ENCODE measurements at regions not wholly inside any gene's neighbourhood (a gene's known extent, or its start where the extent isn't known, plus 50 kb on each side); places are given as distances from the start of the nearest gene placed in this dataset.
"Not testable (repeated sequence)": the region's sequence is repeated elsewhere in the genome, so short reads cannot be mapped to it uniquely, and the experiment has no call there.

GRCh38 chr1:188169971-188170370, 1341.2 kb downstream of the PLA2G4A start:
- WGBS: no CpG with 5 or more reads among the region's 1 CpG
- no peak overlapping the region for H3K27ac ChIP-seq (ENCODE audit: low read depth, low read length)
- no peaks in the 10 kb centered on the region for H3K36me3 ChIP-seq (ENCODE audit: insufficient read depth, low read length)
- H3K9ac ChIP-seq (ENCODE audit: low read depth, low read length): no peak overlapping the region
- H3K9me3 ChIP-seq (ENCODE audit: insufficient read depth, low read depth, low read length): no peaks in the 10 kb centered on the region
- H3K4me1 ChIP-seq (ENCODE audit: insufficient read depth, low read length): no peaks in the 10 kb centered on the region
- no peak overlapping the region for H3K4me3 ChIP-seq (ENCODE audit: low read length)
- no peaks in the 10 kb centered on the region for H3K27me3 ChIP-seq (ENCODE audit: insufficient read depth, low read length)

GRCh38 chr1:188170411-188170810, 1341.7 kb downstream of the PLA2G4A start:
- Histone ChIP-seq H3K4me3 (ENCODE audit: low read length) (no peak overlapping the region), H3K9me3 (ENCODE audit: insufficient read depth, low read depth, low read length) (no peaks in the 10 kb centered on the region), H3K9ac (ENCODE audit: low read depth, low read length) (no peak overlapping the region), H3K36me3 (ENCODE audit: insufficient read depth, low read length) (no peaks in the 10 kb centered on the region), H3K4me1 (ENCODE audit: insufficient read depth, low read length) (no peaks in the 10 kb centered on the region), H3K27ac (ENCODE audit: low read depth, low read length) (no peak overlapping the region), H3K27me3 (ENCODE audit: insufficient read depth, low read length) (no peaks in the 10 kb centered on the region)
- 100% methylated on average over 1 of the region's 1 CpG for WGBS

DNA sequence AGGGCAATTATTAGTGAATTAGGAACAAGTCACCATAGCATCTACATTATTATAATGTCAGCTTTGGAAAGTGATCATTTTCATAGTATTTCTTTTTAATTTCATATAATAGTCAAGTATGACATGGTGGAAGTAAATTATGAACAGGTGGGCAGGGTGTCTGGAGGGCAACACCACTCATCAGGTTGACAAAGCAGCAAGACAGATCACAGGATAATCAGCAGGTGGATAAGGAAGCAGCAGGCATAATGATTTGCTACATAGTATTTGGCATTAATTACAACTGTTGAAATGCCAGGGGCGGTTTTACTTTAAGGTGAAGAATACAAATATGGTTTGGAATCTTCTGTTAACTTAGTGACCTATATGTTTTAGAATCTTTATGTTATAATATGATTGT, 1342.2 kb downstream of the PLA2G4A start:
- no peaks in the 10 kb centered on the region for H3K36me3 ChIP-seq (ENCODE audit: insufficient read depth, low read length)
- no peaks in the 10 kb centered on the region for H3K27me3 ChIP-seq (ENCODE audit: insufficient read depth, low read length)
- H3K27ac ChIP-seq (ENCODE audit: low read depth, low read length): no peak overlapping the region
- H3K4me3 ChIP-seq (ENCODE audit: low read length): no peak overlapping the region
- 86% methylated on average over 1 of the region's 1 CpG for WGBS
- H3K9ac ChIP-seq (ENCODE audit: low read depth, low read length): no peak overlapping the region
- H3K9me3 ChIP-seq (ENCODE audit: insufficient read depth, low read depth, low read length): no peaks in the 10 kb centered on the region
- no peaks in the 10 kb centered on the region for H3K4me1 ChIP-seq (ENCODE audit: insufficient read depth, low read length)

GRCh38 chr1:188182063-188182462, 1353.3 kb downstream of the PLA2G4A start:
- WGBS: 91% methylated on average over 7 of the region's 10 CpGs
- peaks cover 14% of the 10 kb centered on the region for H3K9me3 ChIP-seq (ENCODE audit: insufficient read depth, low read depth, low read length)
- not testable (repeated sequence) for H3K27me3 ChIP-seq (ENCODE audit: insufficient read depth, low read length); H3K9ac ChIP-seq (ENCODE audit: low read depth, low read length); H3K36me3 ChIP-seq (ENCODE audit: insufficient read depth, low read length); H3K4me1 ChIP-seq (ENCODE audit: insufficient read depth, low read length); H3K4me3 ChIP-seq (ENCODE audit: low read length); H3K27ac ChIP-seq (ENCODE audit: low read depth, low read length)

DNA sequence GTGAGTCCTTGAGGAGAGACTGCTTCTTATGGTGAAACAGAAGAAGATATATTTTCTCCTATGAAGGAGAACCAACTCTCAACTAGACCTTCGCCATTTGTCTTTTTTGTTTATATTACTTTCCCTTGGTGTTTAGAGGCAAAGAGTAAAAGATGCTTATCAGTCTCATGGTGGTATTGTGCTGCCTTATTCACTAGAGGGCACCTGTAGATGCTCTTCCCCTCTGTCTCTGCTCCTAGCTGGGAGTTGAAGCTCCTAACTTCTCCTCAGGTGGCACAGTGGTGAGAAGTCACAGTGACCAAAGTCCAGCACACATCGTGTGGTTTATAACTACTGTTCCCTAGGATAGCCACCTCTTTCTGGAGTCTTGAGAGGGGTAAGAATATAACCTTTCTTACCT, 1359.6 kb downstream of the PLA2G4A start:
- WGBS: no CpG with 5 or more reads among the region's 2 CpGs
- H3K4me3 ChIP-seq (ENCODE audit: low read length): no peak overlapping the region
- H3K36me3 ChIP-seq (ENCODE audit: insufficient read depth, low read length): no peaks in the 10 kb centered on the region
- H3K9ac ChIP-seq (ENCODE audit: low read depth, low read length): no peak overlapping the region
- no peaks in the 10 kb centered on the region for H3K27me3 ChIP-seq (ENCODE audit: insufficient read depth, low read length)
- peaks cover 9% of the 10 kb centered on the region for H3K9me3 ChIP-seq (ENCODE audit: insufficient read depth, low read depth, low read length)
- no peak overlapping the region for H3K27ac ChIP-seq (ENCODE audit: low read depth, low read length)
- H3K4me1 ChIP-seq (ENCODE audit: insufficient read depth, low read length): no peaks in the 10 kb centered on the region

DNA sequence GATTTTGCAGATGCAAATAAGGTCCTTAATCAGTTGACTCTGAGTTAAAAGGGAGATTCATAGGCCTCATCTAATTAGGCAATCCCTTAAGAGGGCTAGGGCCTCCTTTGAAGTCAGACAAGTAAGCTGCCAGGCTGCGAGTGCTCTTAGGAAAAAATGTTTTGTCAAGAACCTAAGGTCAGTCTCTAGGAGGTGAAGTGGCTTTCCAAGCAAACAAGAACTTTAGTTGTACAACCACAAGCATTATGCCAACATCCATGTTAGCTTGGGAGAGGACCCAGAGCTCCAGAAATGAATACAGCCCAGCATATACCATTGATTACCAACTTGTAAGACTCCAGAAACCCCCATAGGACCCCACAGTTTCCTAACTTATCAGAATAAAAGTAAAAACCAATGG, 1366.2 kb downstream of the PLA2G4A start:
- H3K9me3 ChIP-seq (ENCODE audit: insufficient read depth, low read depth, low read length): peaks cover under 1% of the 10 kb centered on the region; the same call in 1 of the 2 replicates
- no peak overlapping the region for H3K9ac ChIP-seq (ENCODE audit: low read depth, low read length)
- WGBS: 33% methylated on average over 1 of the region's 1 CpG
- no peaks in the 10 kb centered on the region for H3K27me3 ChIP-seq (ENCODE audit: insufficient read depth, low read length)
- no peaks in the 10 kb centered on the region for H3K36me3 ChIP-seq (ENCODE audit: insufficient read depth, low read length)
- H3K4me1 ChIP-seq (ENCODE audit: insufficient read depth, low read length): no peaks in the 10 kb centered on the region
- H3K27ac ChIP-seq (ENCODE audit: low read depth, low read length): no peak overlapping the region
- H3K4me3 ChIP-seq (ENCODE audit: low read length): no peak overlapping the region

- no peaks in the 10 kb centered on the region for H3K9me3 ChIP-seq (ENCODE audit: insufficient read depth, low read depth, low read length)
- no peak overlapping the region for H3K27ac ChIP-seq (ENCODE audit: low read depth, low read length)
- no peaks in the 10 kb centered on the region for H3K4me1 ChIP-seq (ENCODE audit: insufficient read depth, low read length)
- H3K27me3 ChIP-seq (ENCODE audit: insufficient read depth, low read length): no peaks in the 10 kb centered on the region
- no peaks in the 10 kb centered on the region for H3K36me3 ChIP-seq (ENCODE audit: insufficient read depth, low read length)
- no peak overlapping the region for H3K4me3 ChIP-seq (ENCODE audit: low read length)
- no peak overlapping the region for H3K9ac ChIP-seq (ENCODE audit: low read depth, low read length)
- WGBS: no CpG with 5 or more reads among the region's 1 CpG
Measured at GRCh38 chr1:188218289-188218688, 1389.5 kb downstream of the PLA2G4A start.

- no peaks in the 10 kb centered on the region for H3K27me3 ChIP-seq (ENCODE audit: insufficient read depth, low read length)
- no CpG with 5 or more reads among the region's 1 CpG for WGBS
- H3K27ac ChIP-seq (ENCODE audit: low read depth, low read length): no peak overlapping the region
- H3K9ac ChIP-seq (ENCODE audit: low read depth, low read length): no peak overlapping the region
- no peaks in the 10 kb centered on the region for H3K4me1 ChIP-seq (ENCODE audit: insufficient read depth, low read length)
- H3K36me3 ChIP-seq (ENCODE audit: insufficient read depth, low read length): no peaks in the 10 kb centered on the region
- no peaks in the 10 kb centered on the region for H3K9me3 ChIP-seq (ENCODE audit: insufficient read depth, low read depth, low read length)
- no peak overlapping the region for H3K4me3 ChIP-seq (ENCODE audit: low read length)
Measured at GRCh38 chr1:188220051-188220450, 1391.3 kb downstream of the PLA2G4A start.

DNA sequence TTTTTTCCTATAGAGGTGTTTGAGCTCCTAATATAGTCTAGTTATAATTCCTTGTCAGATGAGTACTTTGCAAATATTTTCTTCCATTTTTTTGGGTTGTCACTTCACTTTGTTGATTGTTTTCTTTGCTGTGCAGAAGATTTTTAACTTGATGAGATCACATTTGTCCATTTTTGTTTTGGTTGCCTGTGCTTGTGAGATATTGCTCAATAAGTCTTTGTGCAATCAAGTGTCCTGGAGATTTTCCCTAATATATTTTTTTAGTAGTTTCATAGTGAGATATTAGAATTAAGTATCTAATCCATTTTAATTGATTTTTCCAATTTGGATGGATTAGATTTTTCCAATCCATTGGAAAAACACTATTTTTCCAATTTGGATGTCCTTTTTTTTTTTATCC, 1395.5 kb downstream of the PLA2G4A start:
- Histone ChIP-seq H3K9me3 (ENCODE audit: insufficient read depth, low read depth, low read length) (no peaks in the 10 kb centered on the region), H3K27me3 (ENCODE audit: insufficient read depth, low read length) (no peaks in the 10 kb centered on the region), H3K36me3 (ENCODE audit: insufficient read depth, low read length) (no peaks in the 10 kb centered on the region), H3K27ac (ENCODE audit: low read depth, low read length) (no peak overlapping the region), H3K4me3 (ENCODE audit: low read length) (no peak overlapping the region), H3K4me1 (ENCODE audit: insufficient read depth, low read length) (no peaks in the 10 kb centered on the region), H3K9ac (ENCODE audit: low read depth, low read length) (no peak overlapping the region)

GRCh38 chr1:188225975-188226374, 1397.2 kb downstream of the PLA2G4A start:
- no peaks in the 10 kb centered on the region for H3K4me1 ChIP-seq (ENCODE audit: insufficient read depth, low read length)
- no peak overlapping the region for H3K27ac ChIP-seq (ENCODE audit: low read depth, low read length)
- H3K9me3 ChIP-seq (ENCODE audit: insufficient read depth, low read depth, low read length): no peaks in the 10 kb centered on the region
- 100% methylated on average over 1 of the region's 1 CpG for WGBS
- H3K36me3 ChIP-seq (ENCODE audit: insufficient read depth, low read length): no peaks in the 10 kb centered on the region
- H3K9ac ChIP-seq (ENCODE audit: low read depth, low read length): no peak overlapping the region
- no peaks in the 10 kb centered on the region for H3K27me3 ChIP-seq (ENCODE audit: insufficient read depth, low read length)
- H3K4me3 ChIP-seq (ENCODE audit: low read length): no peak overlapping the region

- Histone ChIP-seq H3K27ac (ENCODE audit: low read depth, low read length) (no peak overlapping the region), H3K27me3 (ENCODE audit: insufficient read depth, low read length) (no peaks in the 10 kb centered on the region), H3K4me1 (ENCODE audit: insufficient read depth, low read length) (no peaks in the 10 kb centered on the region), H3K9me3 (ENCODE audit: insufficient read depth, low read depth, low read length) (no peaks in the 10 kb centered on the region), H3K36me3 (ENCODE audit: insufficient read depth, low read length) (no peaks in the 10 kb centered on the region), H3K9ac (ENCODE audit: low read depth, low read length) (no peak overlapping the region), H3K4me3 (ENCODE audit: low read length) (no peak overlapping the region)
Measured at GRCh38 chr1:188228623-188229022, 1399.9 kb downstream of the PLA2G4A start.

GRCh38 chr1:188237573-188238348, 1409.0 kb downstream of the PLA2G4A start:
- no peaks in the 10 kb centered on the region for H3K36me3 ChIP-seq (ENCODE audit: insufficient read depth, low read length)
- 94% methylated on average over 1 of the region's 2 CpGs for WGBS
- no peaks in the 10 kb centered on the region for H3K27me3 ChIP-seq (ENCODE audit: insufficient read depth, low read length)
- no peaks in the 10 kb centered on the region for H3K9me3 ChIP-seq (ENCODE audit: insufficient read depth, low read depth, low read length)
- H3K9ac ChIP-seq (ENCODE audit: low read depth, low read length): no peak overlapping the region
- no peak overlapping the region for H3K4me3 ChIP-seq (ENCODE audit: low read length)
- H3K27ac ChIP-seq (ENCODE audit: low read depth, low read length): no peak overlapping the region
- 0 out of 2 replicates have a peak, but pooled peaks cover 6% of the 10 kb centered on the region for H3K4me1 ChIP-seq (ENCODE audit: insufficient read depth, low read length)

Measured in HUES64 (cell line).